ENCODE measurements at regions not wholly inside any gene's neighbourhood (a gene's known extent, or its start where the extent isn't known, plus 50 kb on each side); places are given as distances from the start of the nearest gene placed in this dataset.

- TF ChIP-seq, protein P1, sequence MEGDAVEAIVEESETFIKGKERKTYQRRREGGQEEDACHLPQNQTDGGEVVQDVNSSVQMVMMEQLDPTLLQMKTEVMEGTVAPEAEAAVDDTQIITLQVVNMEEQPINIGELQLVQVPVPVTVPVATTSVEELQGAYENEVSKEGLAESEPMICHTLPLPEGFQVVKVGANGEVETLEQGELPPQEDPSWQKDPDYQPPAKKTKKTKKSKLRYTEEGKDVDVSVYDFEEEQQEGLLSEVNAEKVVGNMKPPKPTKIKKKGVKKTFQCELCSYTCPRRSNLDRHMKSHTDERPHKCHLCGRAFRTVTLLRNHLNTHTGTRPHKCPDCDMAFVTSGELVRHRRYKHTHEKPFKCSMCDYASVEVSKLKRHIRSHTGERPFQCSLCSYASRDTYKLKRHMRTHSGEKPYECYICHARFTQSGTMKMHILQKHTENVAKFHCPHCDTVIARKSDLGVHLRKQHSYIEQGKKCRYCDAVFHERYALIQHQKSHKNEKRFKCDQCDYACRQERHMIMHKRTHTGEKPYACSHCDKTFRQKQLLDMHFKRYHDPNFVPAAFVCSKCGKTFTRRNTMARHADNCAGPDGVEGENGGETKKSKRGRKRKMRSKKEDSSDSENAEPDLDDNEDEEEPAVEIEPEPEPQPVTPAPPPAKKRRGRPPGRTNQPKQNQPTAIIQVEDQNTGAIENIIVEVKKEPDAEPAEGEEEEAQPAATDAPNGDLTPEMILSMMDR (conservative IDR thresholded peaks at IDR 0.05), result no peak
- TF ChIP-seq EZH2 (IDR thresholded peaks at IDR 0.05; ENCODE audit: low read depth), result no peak
Measured at GRCh38 chr7:94330269-94331020, 64.2 kb upstream of the COL1A2 start.
